ENCODE measurements at regions not wholly inside any gene's neighbourhood (a gene's known extent, or its start where the extent isn't known, plus 50 kb on each side); places are given as distances from the start of the nearest gene placed in this dataset.

GRCh38 chr15:48017747-48018146 lies 103.0 kb upstream of the SLC24A5 start:
- TF ChIP-seq, protein P1, sequence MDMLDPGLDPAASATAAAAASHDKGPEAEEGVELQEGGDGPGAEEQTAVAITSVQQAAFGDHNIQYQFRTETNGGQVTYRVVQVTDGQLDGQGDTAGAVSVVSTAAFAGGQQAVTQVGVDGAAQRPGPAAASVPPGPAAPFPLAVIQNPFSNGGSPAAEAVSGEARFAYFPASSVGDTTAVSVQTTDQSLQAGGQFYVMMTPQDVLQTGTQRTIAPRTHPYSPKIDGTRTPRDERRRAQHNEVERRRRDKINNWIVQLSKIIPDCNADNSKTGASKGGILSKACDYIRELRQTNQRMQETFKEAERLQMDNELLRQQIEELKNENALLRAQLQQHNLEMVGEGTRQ (CRISPR knock-in tag; IDR thresholded peaks at IDR 0.05), result no peak
- TF ChIP-seq GABPB1 (CRISPR knock-in tag; IDR thresholded peaks at IDR 0.05) (no peak), ZNF232 (CRISPR knock-in tag; IDR thresholded peaks at IDR 0.05) (no peak), NR1H2 (CRISPR knock-in tag; IDR thresholded peaks at IDR 0.05) (no peak), ESRRA (CRISPR knock-in tag; IDR thresholded peaks at IDR 0.05; ENCODE audit: borderline replicate concordance) (no peak), SMAD4 (CRISPR knock-in tag; IDR thresholded peaks at IDR 0.05) (no peak), SOX15 (CRISPR knock-in tag; IDR thresholded peaks at IDR 0.05) (no peak), USF1 (CRISPR knock-in tag; IDR thresholded peaks at IDR 0.05) (no peak), RELA (CRISPR knock-in tag; IDR thresholded peaks at IDR 0.05; ENCODE audit: borderline replicate concordance) (no peak), SP1 (CRISPR knock-in tag; conservative IDR thresholded peaks at IDR 0.05) (no peak)
- TF ChIP-seq, protein P2, sequence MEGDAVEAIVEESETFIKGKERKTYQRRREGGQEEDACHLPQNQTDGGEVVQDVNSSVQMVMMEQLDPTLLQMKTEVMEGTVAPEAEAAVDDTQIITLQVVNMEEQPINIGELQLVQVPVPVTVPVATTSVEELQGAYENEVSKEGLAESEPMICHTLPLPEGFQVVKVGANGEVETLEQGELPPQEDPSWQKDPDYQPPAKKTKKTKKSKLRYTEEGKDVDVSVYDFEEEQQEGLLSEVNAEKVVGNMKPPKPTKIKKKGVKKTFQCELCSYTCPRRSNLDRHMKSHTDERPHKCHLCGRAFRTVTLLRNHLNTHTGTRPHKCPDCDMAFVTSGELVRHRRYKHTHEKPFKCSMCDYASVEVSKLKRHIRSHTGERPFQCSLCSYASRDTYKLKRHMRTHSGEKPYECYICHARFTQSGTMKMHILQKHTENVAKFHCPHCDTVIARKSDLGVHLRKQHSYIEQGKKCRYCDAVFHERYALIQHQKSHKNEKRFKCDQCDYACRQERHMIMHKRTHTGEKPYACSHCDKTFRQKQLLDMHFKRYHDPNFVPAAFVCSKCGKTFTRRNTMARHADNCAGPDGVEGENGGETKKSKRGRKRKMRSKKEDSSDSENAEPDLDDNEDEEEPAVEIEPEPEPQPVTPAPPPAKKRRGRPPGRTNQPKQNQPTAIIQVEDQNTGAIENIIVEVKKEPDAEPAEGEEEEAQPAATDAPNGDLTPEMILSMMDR (IDR thresholded peaks at IDR 0.05), result no peak
